Fibroblast of villous mesenchyme (primary cell): ENCODE measurements at regions not wholly inside any gene's neighbourhood (a gene's known extent, or its start where the extent isn't known, plus 50 kb on each side); places are given as distances from the start of the nearest gene placed in this dataset.

Experiments used
- DNase-seq: peaks from one replicate; pipeline ENCODE4 v3.0.0-alpha.2; 2010; ENCODE audit warnings: low read depth
- H3K4me3 ChIP-seq: 2 replicates; pipeline ENCODE4 v1.5.1; 2011; ENCODE audit warnings: low read depth, mild to moderate bottlenecking, low read length
- TF ChIP-seq, protein P1 (sequence below): IDR thresholded peaks from 2 replicates; pipeline ENCODE4 v1.5.1; 2012; ENCODE audit warnings: low read depth, mild to moderate bottlenecking, low read length; ENCODE audit not compliant: insufficient read depth

DNA sequence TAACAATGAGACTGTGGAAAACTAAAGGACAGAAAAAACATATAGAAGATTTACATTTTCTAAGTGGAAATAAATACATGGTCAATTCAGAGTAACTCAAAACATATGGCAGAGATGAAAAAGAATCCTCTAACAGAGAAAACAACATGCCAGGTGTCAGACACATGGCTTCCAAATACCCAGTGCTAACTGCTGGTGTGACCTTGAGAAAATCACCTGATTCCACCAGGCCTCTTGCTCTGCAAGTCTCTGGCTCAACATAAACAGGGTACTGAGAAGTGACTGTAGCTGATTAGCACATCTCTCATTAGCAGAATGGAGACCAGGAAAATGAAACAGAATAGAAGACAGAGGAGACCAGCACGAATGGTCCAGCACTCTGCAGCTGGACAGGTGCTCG lies 210.8 kb downstream of the HNMT start:
- H3K4me3 ChIP-seq = no peak overlapping the region
- TF ChIP-seq, protein P1, sequence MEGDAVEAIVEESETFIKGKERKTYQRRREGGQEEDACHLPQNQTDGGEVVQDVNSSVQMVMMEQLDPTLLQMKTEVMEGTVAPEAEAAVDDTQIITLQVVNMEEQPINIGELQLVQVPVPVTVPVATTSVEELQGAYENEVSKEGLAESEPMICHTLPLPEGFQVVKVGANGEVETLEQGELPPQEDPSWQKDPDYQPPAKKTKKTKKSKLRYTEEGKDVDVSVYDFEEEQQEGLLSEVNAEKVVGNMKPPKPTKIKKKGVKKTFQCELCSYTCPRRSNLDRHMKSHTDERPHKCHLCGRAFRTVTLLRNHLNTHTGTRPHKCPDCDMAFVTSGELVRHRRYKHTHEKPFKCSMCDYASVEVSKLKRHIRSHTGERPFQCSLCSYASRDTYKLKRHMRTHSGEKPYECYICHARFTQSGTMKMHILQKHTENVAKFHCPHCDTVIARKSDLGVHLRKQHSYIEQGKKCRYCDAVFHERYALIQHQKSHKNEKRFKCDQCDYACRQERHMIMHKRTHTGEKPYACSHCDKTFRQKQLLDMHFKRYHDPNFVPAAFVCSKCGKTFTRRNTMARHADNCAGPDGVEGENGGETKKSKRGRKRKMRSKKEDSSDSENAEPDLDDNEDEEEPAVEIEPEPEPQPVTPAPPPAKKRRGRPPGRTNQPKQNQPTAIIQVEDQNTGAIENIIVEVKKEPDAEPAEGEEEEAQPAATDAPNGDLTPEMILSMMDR = no peak
- no peak for DNase-seq

DNA sequence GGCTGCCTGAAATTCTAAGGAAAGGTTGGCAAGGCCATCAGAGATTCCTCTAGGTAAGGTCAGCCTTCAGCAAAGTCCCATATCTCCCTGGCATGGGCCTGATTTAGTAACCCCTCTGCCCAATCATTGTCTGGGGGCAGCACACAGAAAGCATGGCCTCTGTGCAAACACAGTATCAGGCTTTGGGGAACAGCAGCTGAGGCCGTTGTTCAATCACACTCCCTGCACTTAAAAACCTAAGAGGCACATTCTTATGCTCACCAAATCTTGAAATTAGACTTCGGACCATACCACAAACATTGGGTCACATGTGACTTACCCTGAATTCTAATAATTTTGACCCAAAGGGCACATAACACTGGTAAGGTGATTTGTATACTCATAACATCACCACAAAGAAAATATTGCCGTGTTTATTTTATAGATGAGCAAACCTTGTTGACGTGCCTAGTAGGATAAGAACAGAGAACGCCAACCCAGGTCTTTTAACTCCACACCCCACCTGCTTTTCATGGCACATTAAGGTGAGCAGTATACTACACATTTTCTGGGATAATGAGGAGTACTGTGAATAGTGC lies 212.7 kb downstream of the HNMT start:
- DNase-seq = no peak
- TF ChIP-seq, protein P1 = no peak
- H3K4me3 ChIP-seq = no peak overlapping the region

DNA sequence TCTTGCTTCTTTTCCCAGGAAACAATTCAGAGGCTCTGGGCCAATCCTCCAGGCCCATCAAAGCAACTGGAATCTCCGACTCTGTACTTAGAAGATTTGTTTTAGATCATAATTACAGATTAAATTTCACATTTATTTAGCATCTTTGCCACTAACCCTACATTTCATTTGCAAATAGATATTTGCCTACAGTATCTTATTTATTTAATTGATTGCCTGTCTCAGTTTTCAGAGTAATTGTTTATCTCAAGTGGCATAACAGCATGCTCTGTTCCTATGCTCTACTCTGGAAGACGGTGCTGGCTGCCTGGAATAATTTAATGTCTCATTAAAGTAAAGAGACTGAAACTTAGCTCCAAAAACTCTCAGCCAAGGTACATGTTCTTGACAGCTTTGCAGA lies 213.4 kb downstream of the HNMT start:
- TF ChIP-seq, protein P1 = no peak
- H3K4me3 ChIP-seq = no peak overlapping the region
- no peak for DNase-seq

DNA sequence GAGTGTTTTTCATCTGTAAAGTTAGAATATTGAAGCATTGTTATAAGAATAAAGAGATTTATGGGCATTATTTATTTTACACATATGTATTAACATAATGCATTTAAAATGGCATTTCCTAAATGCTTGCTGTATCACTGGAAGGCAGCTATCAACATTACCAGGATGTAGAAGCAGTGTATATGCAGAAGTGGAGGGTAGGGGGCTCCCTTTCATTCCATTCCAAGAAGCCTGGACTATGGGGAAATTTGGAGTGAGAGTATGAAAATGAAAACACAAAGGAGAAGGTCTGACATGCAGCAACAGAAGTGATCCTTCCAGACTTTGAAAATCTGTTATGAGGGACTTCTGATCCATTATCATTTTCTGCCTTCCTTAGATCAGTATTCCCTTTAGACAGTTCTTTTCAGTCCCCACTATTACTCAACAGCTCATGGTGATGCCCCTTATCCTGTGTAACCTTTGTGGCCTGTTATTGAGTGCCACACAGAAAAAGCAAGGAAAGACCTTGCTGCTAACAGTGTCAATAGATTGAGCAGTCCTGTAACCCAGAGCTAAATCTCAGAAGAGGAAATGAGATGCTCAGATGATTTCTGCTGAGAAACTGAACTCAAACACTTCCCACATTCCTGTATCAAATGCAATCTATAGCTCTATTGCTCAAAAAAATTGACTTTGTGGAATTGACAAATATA lies 216.6 kb downstream of the HNMT start:
- TF ChIP-seq, protein P1 = peak; percentile 13
- H3K4me3 ChIP-seq = no peak overlapping the region
- no peak for DNase-seq

DNA sequence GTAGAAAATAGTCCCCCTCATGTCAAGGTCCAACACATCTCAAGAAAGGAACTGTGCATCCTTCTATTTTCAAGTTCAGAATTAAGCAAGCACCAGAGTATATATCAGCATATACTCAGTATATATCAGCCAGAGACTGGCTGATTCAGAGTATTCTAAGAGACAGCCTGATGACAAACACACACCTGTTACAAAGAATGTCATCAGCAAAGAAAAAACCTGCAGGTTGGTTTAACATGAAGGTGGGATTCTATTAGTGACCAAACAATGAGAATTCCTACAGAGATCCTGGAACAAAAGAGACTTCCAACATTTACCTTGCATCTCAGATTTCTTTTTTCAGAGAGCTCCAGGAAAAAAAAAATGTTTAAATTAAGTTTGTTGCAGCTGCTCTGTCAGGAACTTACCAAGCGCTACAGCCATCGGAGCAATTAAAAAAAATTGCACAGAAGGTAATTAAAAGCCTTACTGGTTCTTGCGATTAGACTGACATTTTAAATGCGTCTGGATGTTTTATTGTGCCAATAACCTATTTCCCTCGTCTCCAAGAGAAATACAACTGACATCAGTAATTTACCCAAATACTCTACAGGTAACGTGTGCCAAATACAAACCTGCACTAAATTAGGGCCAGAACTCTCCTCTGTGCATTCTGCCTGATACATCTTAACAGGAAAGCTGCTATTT lies 218.1 kb downstream of the HNMT start:
- TF ChIP-seq, protein P1 = no peak
- no peak overlapping the region for H3K4me3 ChIP-seq
- DNase-seq = no peak

DNA sequence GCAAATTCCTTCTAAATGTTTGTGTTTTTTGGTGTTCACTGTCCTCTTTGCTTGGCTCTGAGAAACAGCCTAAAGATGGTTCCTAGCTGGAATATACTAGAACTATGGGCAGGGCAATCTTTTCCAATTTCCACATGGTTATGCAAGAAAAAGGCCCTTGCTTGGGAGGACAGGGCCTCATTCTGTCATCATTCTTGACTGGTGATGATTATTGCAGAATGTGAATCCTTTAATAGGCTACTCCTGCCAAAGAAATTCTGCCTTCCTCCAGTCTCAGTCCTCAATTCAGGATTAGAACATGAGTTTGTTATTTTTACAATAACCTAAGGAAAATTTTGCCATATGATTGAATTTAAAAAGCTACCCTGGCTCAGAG lies 218.7 kb downstream of the HNMT start:
- no peak overlapping the region for H3K4me3 ChIP-seq
- DNase-seq = peak; percentile 5
- TF ChIP-seq, protein P1 = no peak
